Mesendoderm (in vitro differentiated cells): ENCODE measurements at regions not wholly inside any gene's neighbourhood (a gene's known extent, or its start where the extent isn't known, plus 50 kb on each side); places are given as distances from the start of the nearest gene placed in this dataset.
A peak's percentile ranks its signal among the peaks of the same experiment; 100 is the strongest.
"Not testable (repeated sequence)": the region's sequence is repeated elsewhere in the genome, so short reads cannot be mapped to it uniquely, and the experiment has no call there.

Experiments used
- DNase-seq: peaks from one replicate; pipeline ENCODE4 v3.0.0; 2013
- H2AK5ac ChIP-seq: 2 replicates; pipeline ENCODE4 v1.6.1; 2013; ENCODE audit warnings: low read length, inconsistent platforms
- H2BK120ac ChIP-seq: 2 replicates; pipeline ENCODE4 v1.6.1; 2013; ENCODE audit warnings: low read depth, mild to moderate bottlenecking, low read length, moderate library complexity, mixed read lengths
- H2BK15ac ChIP-seq: replicated peaks from 2 replicates; pipeline ENCODE4 v1.6.1; 2013; ENCODE audit warnings: low read depth, mild to moderate bottlenecking, moderate library complexity
- H2BK5ac ChIP-seq: 2 replicates; pipeline ENCODE4 v1.6.1; 2013; ENCODE audit warnings: low read length, inconsistent platforms
- H3K18ac ChIP-seq: 2 replicates; pipeline ENCODE4 v1.6.1; 2013; ENCODE audit warnings: mild to moderate bottlenecking, low read length, mixed read lengths
- H3K23ac ChIP-seq: one replicate; pipeline ENCODE4 v1.6.1; 2013; ENCODE audit warnings: low read length
- H3K27ac ChIP-seq: 2 replicates; pipeline ENCODE4 v1.5.1; 2013; ENCODE audit warnings: low read depth, mild to moderate bottlenecking, inconsistent platforms, low read length, moderate library complexity
- H3K27me3 ChIP-seq: 2 replicates; pipeline ENCODE4 v1.6.1; 2013; ENCODE audit warnings: low read length, control low read depth, mild to moderate bottlenecking, inconsistent platforms; ENCODE audit not compliant: insufficient read depth, poor library complexity
- H3K36me3 ChIP-seq: 2 replicates; pipeline ENCODE4 v1.6.1; 2013; ENCODE audit warnings: low read length, inconsistent platforms; ENCODE audit not compliant: control insufficient read depth, insufficient read depth
- H3K4ac ChIP-seq: one replicate; pipeline ENCODE4 v1.6.1; 2013; ENCODE audit warnings: low read depth, mild to moderate bottlenecking, low read length, moderate library complexity
- H3K4me1 ChIP-seq: 2 replicates; pipeline ENCODE4 v1.6.1; 2013; ENCODE audit warnings: low read depth, low read length, inconsistent platforms; ENCODE audit not compliant: control insufficient read depth
- H3K4me2 ChIP-seq: 2 replicates; pipeline ENCODE4 v1.6.1; 2013; ENCODE audit warnings: low read length
- H3K4me3 ChIP-seq: 2 replicates; pipeline ENCODE4 v1.5.1; 2013; ENCODE audit warnings: mild to moderate bottlenecking, low read length
- H3K56ac ChIP-seq: one replicate; pipeline ENCODE4 v1.6.1; 2013; ENCODE audit warnings: low read length
- H3K79me1 ChIP-seq: 2 replicates; pipeline ENCODE4 v1.6.1; 2013; ENCODE audit warnings: low read length, inconsistent platforms
- H3K79me2 ChIP-seq: 2 replicates; pipeline ENCODE4 v1.6.1; 2013; ENCODE audit warnings: mild to moderate bottlenecking, low read length; ENCODE audit not compliant: control insufficient read depth, insufficient read depth
- H3K9ac ChIP-seq: 2 replicates; pipeline ENCODE4 v1.6.1; 2013; ENCODE audit warnings: low read length, inconsistent platforms
- H4K5ac ChIP-seq: one replicate; pipeline ENCODE4 v1.6.1; 2013; ENCODE audit warnings: low read length
- H4K8ac ChIP-seq: one replicate; pipeline ENCODE4 v1.6.1; 2013; ENCODE audit warnings: low read depth, mild to moderate bottlenecking, control low read depth, low read length, moderate library complexity
- WGBS: extraction: QIAGEN DNeasy Blood & Tissue Kit; methylation state at CpG from one replicate; pipeline ENCODE4 v1.1.7; 2013; ENCODE audit warnings: low lambda C conversion rate, missing lambda C conversion rate; ENCODE audit not compliant: insufficient coverage; ENCODE audit errors: extremely low coverage; 5-methylcytosine and 5-hydroxymethylcytosine counted together

DNA sequence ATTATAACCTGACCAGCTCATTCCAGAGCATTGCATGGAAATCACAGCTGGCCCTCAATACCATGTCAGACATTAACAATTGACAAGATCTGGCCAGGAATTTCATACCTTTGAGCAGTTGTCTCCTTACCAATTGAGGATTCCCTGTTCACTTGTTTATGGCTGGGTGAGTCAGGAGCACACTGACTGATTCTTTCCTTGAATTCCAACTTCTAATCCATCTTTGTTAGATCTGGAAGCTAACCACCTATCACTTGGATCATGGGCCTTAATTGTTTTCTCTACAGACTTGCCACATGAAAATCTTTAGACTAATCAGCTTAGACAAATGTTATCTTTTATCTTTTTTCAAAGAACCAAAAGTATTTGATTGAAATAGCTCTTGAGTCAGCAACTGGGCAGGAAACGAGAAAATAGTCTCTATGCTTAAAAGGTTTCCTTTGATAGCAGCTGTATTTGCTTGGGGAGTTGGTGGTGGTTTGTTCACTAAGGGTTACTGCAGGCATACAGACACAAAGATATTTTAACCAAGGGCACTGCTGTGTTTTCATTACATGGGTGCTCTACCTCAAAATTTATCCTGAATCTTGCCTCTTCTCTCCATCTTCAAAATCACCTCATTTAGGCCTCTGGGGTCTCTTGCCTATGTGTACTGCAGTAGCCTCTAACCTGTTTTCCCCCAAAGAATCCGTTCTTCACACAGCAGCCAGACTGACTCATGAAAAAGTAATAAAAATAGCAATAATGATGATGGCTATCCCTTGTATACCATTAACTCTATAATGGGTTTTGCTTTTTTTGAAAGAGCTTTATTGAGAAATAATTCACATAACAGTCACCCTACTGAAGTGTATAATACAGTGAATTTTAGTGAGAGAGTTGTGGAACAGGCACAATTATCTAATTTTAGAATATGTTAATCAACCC, 197.0 kb upstream of the NMUR2 start:
- H3K4ac ChIP-seq: no peak overlapping the region
- H3K79me1 ChIP-seq: no peaks in the 10 kb centered on the region
- H2AK5ac ChIP-seq: no peak overlapping the region
- no peaks in the 10 kb centered on the region for H3K79me2 ChIP-seq
- H2BK5ac ChIP-seq: peak overlapping the region; percentile 74
- no peak overlapping the region for H3K23ac ChIP-seq
- H3K36me3 ChIP-seq: no peaks in the 10 kb centered on the region
- H4K8ac ChIP-seq: no peak overlapping the region
- peak overlapping the region; percentile 61 for H2BK120ac ChIP-seq
- H2BK15ac ChIP-seq: no peak overlapping the region
- peak overlapping the region; percentile 96 for H3K27ac ChIP-seq
- no CpG with 5 or more reads among the region's 2 CpGs for WGBS
- peaks cover 2% of the 10 kb centered on the region for H3K4me1 ChIP-seq
- H3K56ac ChIP-seq: no peak overlapping the region
- no peak overlapping the region for H3K4me3 ChIP-seq
- no peaks in the 10 kb centered on the region for H3K27me3 ChIP-seq
- DNase-seq: peak; percentile 95
- H4K5ac ChIP-seq: no peak overlapping the region
- peak overlapping the region; percentile 75 for H3K18ac ChIP-seq
- no peak overlapping the region for H3K9ac ChIP-seq
- H3K4me2 ChIP-seq: no peak overlapping the region

DNA sequence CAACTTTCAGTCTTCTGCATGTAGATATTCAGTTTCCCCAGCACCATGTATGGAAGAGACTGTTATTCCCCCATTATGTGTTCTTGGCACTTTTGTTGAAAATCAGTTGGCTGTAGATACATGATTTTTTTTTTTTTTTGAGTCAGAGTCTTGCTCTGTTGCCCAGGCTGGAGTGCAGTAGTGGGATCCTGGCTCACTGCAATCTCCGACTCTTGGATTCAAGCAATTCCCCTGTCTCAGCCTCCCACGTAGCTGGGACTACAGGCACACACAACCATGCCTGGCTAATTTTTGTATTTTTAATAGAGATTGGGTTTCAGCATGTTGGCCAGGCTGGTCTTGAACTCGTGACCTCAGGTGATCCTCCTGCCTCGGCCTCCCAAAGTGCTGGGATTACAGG, 201.0 kb upstream of the NMUR2 start:
- not testable (repeated sequence) for H3K18ac ChIP-seq, H4K5ac ChIP-seq, H3K4me1 ChIP-seq, H3K27me3 ChIP-seq, H2BK5ac ChIP-seq, H3K56ac ChIP-seq, H2BK120ac ChIP-seq, H3K9ac ChIP-seq, DNase-seq, H3K36me3 ChIP-seq, H3K23ac ChIP-seq, H3K79me1 ChIP-seq, H3K27ac ChIP-seq, H4K8ac ChIP-seq, H2AK5ac ChIP-seq, H2BK15ac ChIP-seq, H3K79me2 ChIP-seq, H3K4me3 ChIP-seq, H3K4me2 ChIP-seq, H3K4ac ChIP-seq
- no CpG with 5 or more reads among the region's 4 CpGs for WGBS

DNA sequence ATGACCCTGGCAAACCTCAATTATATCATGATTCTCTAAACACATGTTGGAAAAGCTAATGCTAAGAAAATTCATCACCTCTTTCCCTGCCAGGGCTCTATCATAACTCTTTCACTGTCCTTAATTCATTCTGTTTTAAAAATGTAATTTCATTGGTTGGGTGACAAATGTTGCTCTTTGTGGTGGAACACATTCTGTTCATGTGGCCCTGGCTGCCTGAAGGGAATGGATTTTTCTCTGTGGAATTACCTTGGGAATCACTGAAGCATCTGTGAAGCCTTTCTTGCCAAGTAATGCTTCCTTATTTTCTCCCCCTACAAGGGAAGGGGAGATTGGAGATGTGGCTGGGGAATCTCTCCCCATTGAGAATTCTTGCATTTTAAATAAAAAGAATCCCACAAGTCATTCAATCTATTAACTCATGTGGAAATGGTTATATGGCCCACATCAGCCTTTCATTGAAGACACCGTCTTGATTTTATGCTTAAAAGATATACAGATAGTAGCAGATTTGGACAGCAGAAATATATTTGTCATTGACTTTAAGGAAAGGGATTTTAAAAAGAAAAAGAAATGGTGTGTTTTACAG, 201.8 kb upstream of the NMUR2 start:
- no peaks in the 10 kb centered on the region for H3K36me3 ChIP-seq
- no peaks in the 10 kb centered on the region for H3K27me3 ChIP-seq
- no peaks in the 10 kb centered on the region for H3K79me1 ChIP-seq
- H2BK120ac ChIP-seq: no peak overlapping the region
- H2AK5ac ChIP-seq: no peak overlapping the region
- no peak overlapping the region for H2BK5ac ChIP-seq
- peaks cover 2% of the 10 kb centered on the region for H3K4me1 ChIP-seq
- no peak overlapping the region for H4K8ac ChIP-seq
- no peak overlapping the region for H2BK15ac ChIP-seq
- no peak overlapping the region for H3K4me2 ChIP-seq
- no peak overlapping the region for H3K9ac ChIP-seq
- no peak overlapping the region for H3K23ac ChIP-seq
- no peak overlapping the region for H3K18ac ChIP-seq
- no peak overlapping the region for H3K4ac ChIP-seq
- H3K79me2 ChIP-seq: no peaks in the 10 kb centered on the region
- H3K27ac ChIP-seq: no peak overlapping the region
- no peak overlapping the region for H3K56ac ChIP-seq
- WGBS: no CpG with 5 or more reads among the region's 1 CpG
- no peak overlapping the region for H3K4me3 ChIP-seq
- DNase-seq: no peak
- no peak overlapping the region for H4K5ac ChIP-seq

DNA sequence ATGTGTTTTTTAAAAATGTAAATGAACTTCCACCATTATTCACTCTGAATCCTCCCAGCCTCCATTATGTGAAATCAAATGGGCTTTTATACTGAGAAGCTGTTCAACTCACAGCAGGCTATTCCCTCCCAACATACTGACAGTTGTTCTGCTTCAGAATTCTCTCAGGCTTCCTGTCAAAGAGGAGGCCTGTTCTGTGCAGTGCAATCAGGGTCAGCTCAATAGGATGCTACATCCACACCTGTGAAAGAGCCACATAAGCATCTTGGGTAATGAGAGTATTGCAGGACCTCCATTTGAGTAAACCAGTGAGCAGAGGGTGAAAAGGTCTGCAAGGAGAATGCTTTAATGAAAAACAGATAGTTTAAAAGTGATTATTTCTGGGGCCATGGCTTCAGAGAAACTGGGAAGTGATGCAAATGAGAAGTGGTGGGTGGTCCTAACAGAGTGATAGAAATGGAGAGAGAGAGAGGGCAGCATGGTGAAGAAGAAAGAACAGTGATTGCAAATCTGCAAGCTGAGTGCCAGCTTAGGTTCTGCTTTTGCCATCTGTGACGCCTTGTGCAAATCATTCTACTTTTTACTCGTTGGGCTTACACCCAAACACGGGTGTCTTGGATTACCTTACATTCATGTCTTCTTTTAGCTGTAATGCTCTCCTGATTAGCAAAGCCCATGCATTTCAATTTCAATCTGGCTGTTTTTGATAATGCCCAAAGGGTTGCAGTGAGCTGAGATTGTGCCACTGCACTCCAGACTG, 202.5 kb upstream of the NMUR2 start:
- no peak overlapping the region for H3K4me3 ChIP-seq
- H3K18ac ChIP-seq: no peak overlapping the region
- H3K4ac ChIP-seq: no peak overlapping the region
- no peaks in the 10 kb centered on the region for H3K36me3 ChIP-seq
- H2AK5ac ChIP-seq: no peak overlapping the region
- H3K79me2 ChIP-seq: no peaks in the 10 kb centered on the region
- H3K23ac ChIP-seq: no peak overlapping the region
- no peak for DNase-seq
- H2BK120ac ChIP-seq: no peak overlapping the region
- H2BK15ac ChIP-seq: no peak overlapping the region
- H3K79me1 ChIP-seq: no peaks in the 10 kb centered on the region
- H4K5ac ChIP-seq: no peak overlapping the region
- H3K4me2 ChIP-seq: no peak overlapping the region
- H3K56ac ChIP-seq: no peak overlapping the region
- H4K8ac ChIP-seq: no peak overlapping the region
- no CpG with 5 or more reads among the region's 3 CpGs for WGBS
- no peak overlapping the region for H3K9ac ChIP-seq
- no peaks in the 10 kb centered on the region for H3K27me3 ChIP-seq
- H3K27ac ChIP-seq: no peak overlapping the region
- H3K4me1 ChIP-seq: no peaks in the 10 kb centered on the region
- no peak overlapping the region for H2BK5ac ChIP-seq

DNA sequence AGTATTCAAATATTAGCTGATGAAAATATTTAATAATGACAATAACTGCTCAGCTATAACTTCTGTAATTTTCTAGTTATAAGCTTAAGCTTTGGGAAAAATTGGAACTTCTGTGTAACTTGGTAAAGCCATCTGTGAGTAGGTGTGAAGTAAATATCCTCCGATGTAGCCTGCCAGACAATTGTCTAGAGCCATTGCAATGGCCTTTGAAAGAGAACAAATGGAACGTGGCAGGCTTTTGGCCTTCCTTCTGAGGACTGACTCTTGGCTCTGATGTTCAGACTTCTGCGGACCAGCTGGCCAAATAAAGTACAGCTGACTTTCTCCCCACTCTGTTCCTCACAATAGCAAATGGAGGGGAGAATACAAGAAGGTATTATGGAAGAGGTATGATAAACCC, 203.4 kb upstream of the NMUR2 start:
- H3K79me2 ChIP-seq: no peaks in the 10 kb centered on the region
- H3K9ac ChIP-seq: no peak overlapping the region
- no peak overlapping the region for H4K8ac ChIP-seq
- no peak overlapping the region for H3K18ac ChIP-seq
- H2BK15ac ChIP-seq: peak overlapping the region; percentile 64
- no peak overlapping the region for H3K27ac ChIP-seq
- no peaks in the 10 kb centered on the region for H3K79me1 ChIP-seq
- H3K23ac ChIP-seq: no peak overlapping the region
- no peak overlapping the region for H3K56ac ChIP-seq
- H4K5ac ChIP-seq: no peak overlapping the region
- H3K4me1 ChIP-seq: no peaks in the 10 kb centered on the region
- no peak overlapping the region for H2BK5ac ChIP-seq
- H3K4me3 ChIP-seq: no peak overlapping the region
- H3K4ac ChIP-seq: no peak overlapping the region
- no peaks in the 10 kb centered on the region for H3K36me3 ChIP-seq
- no peak overlapping the region for H3K4me2 ChIP-seq
- no peaks in the 10 kb centered on the region for H3K27me3 ChIP-seq
- no peak overlapping the region for H2AK5ac ChIP-seq
- whole genome bisulfite sequencing: no CpG with 5 or more reads among the region's 3 CpGs
- DNase-seq: no peak
- H2BK120ac ChIP-seq: no peak overlapping the region
